ENCODE measurements at regions not wholly inside any gene's neighbourhood (a gene's known extent, or its start where the extent isn't known, plus 50 kb on each side); places are given as distances from the start of the nearest gene placed in this dataset.

GRCh38 chr7:130881091-130881798 is 147.2 kb upstream of the KLF14 start:
- DNase-seq: no peak

- DNase-seq: no peak
These were observed 147.8 kb upstream of the KLF14 start for GRCh38 chr7:130881799-130882141.

- no peak for DNase-seq
These were observed 148.4 kb upstream of the KLF14 start for GRCh38 chr7:130882396-130882795.

GRCh38 chr7:130883928-130884327 is 149.9 kb upstream of the KLF14 start:
- no peak for DNase-seq

GRCh38 chr7:130884437-130885417 is 150.7 kb upstream of the KLF14 start:
- no peak for DNase-seq

- no peak for DNase-seq
These were observed 152.6 kb upstream of the KLF14 start for GRCh38 chr7:130886438-130887135.

- no peak for DNase-seq
These were observed 153.4 kb upstream of the KLF14 start for GRCh38 chr7:130887182-130887956.

- DNase-seq: no peak
These were observed 154.0 kb upstream of the KLF14 start for GRCh38 chr7:130887957-130888371.

- no peak for DNase-seq
These were observed 154.5 kb upstream of the KLF14 start for GRCh38 chr7:130888468-130888867.

GRCh38 chr7:130890176-130891020 is 156.4 kb upstream of the KLF14 start:
- DNase-seq: no peak

GRCh38 chr7:130891254-130892094 is 157.5 kb upstream of the KLF14 start:
- peak; percentile 64 for DNase-seq

GRCh38 chr7:130893441-130893894 is 159.5 kb upstream of the KLF14 start:
- no peak for DNase-seq

- DNase-seq: peak; percentile 47
These were observed 160.3 kb upstream of the KLF14 start for GRCh38 chr7:130894146-130894908.

GRCh38 chr7:130894909-130895750 is 161.1 kb upstream of the KLF14 start:
- DNase-seq: no peak

GRCh38 chr7:130896051-130896881 is 162.3 kb upstream of the KLF14 start:
- DNase-seq: no peak

- DNase-seq: peak; percentile 85
These were observed 163.0 kb upstream of the KLF14 start for GRCh38 chr7:130896898-130897514.

Measured in femur (tissue), 1 donor.